H4 (cell line): ENCODE measurements at regions not wholly inside any gene's neighbourhood (a gene's known extent, or its start where the extent isn't known, plus 50 kb on each side); places are given as distances from the start of the nearest gene placed in this dataset.

Experiments used
- DNase-seq: peaks from one replicate; pipeline ENCODE4 v3.0.0-alpha.2; 2015; ENCODE audit warnings: low spot score

GRCh38 chr13:104769545-104769944, 1703.3 kb upstream of the SLC10A2 start:
- no peak for DNase-seq

- DNase-seq = no peak
Observed at GRCh38 chr13:104766319-104766718, 1700.1 kb upstream of the SLC10A2 start.

DNA sequence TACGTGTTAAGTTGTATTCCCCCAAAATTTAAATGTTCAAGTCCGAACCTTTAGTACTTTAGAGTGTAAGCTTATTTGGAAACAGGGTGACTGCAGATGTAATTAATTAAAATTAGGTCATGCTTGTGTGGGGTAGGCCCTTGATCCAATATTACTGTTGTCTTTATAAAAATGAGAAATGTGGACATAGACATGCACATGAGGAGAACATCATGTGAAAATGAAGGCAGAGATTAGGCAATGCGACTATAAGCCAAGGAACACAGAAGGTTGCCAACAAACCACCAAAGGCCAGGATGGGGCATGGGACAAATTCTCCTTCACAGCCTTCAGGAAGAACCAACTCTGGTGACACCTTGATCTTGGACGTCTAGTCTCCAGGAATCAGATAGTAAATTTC, 1698.4 kb upstream of the SLC10A2 start:
- DNase-seq = no peak

GRCh38 chr13:104759069-104759468, 1692.9 kb upstream of the SLC10A2 start:
- DNase-seq = no peak

DNA sequence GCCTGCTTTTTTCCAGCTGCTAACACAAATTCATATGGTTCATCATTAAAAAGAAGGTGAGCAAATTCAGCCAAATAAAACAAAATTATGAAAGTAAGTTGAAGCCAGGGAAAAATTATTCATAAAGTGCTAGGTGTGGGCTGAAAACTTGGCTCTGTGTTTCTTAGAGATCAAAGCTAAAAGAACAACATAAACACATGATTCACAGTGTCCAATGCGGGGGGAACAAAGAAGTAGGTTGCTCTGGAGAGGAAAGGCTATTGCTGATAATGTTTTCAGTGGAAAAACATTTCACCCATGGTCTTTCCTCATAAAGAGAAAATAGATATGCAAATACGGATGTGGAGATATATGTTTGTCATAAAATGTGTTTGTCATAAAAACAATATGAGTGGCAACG, 1691.5 kb upstream of the SLC10A2 start:
- DNase-seq = no peak

- DNase-seq = no peak
Observed at GRCh38 chr13:104750377-104750776, 1684.2 kb upstream of the SLC10A2 start.

- no peak for DNase-seq
Observed at GRCh38 chr13:104740641-104741222, 1674.5 kb upstream of the SLC10A2 start.

DNA sequence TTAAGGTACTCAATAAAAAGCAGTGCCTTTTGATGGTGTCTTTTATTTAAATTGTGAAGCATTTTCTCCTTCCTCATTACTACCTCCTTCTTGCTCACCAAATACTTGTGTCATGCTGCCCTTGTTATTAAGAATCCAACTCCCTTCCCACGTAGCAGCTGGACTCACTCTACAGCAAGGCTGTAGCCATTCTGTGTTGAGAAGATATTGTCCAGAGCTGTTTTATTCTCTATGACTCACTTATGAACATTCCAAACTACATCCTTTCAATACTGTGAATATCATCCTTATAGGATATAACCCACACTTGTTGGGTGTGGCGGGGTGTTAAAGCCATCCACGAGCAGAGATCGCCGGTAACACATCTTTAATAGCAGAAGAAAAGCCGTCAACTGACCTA, 1671.5 kb upstream of the SLC10A2 start:
- DNase-seq = no peak

GRCh38 chr13:104733427-104733826, 1667.2 kb upstream of the SLC10A2 start:
- DNase-seq = no peak

DNA sequence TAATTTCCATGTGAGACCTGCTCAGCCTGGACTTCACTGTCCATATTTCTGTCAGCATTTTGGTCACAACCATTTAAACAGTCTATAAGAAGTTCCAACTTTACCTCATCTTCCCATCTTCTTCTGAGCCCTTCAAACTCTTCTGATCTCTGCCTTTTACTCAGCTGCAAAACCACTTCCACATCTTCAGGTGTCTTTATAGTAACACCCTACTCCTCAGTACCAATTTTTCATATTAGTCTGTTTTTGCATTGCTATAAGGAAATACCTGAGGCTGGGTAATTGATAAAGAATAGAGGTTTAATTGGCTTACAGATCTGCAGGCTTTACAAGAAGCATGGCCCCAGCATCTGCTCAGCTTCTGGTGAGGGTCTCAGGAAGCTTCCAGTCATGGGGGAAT, 1648.9 kb upstream of the SLC10A2 start:
- DNase-seq = no peak

DNA sequence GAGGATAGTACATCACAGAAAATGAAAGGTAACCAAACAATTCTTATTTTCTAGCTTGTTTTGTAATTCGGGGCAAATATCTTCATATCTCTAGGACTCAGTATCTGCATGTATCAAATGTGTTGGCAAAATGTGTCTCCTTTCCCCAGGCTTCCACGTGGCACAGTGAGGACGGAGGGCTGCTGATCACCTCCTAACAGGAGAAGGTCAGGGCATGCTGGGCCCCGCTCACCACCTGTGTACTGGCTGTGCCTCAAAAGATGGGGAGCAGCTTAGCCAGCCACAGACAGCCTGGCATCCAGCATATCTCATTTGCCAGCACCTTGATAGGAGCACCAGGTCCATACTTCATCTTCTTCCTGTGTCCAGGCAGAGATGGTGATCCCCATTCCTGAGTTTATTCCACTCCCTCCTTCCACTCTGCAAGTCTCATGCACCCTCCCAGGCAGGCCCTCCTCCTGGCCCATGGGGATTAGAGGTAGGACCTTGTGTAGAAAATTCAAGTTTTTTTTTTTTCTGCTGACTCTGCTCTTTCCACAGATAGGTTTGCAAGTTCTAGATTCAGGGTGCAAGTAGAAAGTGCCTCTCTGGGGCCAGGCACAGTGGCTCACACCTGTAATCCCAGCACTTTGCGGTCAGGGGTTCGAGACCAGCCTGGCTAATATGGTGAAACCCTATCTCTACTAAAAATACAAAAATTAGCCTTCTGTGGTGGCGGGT, 1639.0 kb upstream of the SLC10A2 start:
- no peak for DNase-seq

DNA sequence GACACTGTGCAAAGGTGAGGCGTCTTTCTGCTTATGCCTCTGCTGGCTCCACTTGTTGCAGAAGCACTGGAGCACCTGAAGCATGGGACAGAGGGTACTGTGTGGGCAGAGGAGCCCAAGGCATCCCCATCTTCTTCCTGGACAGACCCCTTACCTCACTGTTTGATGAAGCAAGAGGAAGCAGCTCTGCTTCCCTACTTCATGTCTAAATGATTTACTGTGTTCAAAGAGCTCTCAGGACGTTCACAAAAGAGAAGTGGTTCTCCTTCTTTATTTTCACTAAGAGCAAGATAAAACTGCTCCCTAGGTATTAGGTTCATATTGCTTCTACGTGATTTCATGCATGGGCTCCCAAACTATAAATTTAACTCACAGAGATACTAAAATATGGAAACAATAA, 1635.4 kb upstream of the SLC10A2 start:
- no peak for DNase-seq

- DNase-seq = no peak
Observed at GRCh38 chr13:104694397-104694796, 1628.2 kb upstream of the SLC10A2 start.

DNA sequence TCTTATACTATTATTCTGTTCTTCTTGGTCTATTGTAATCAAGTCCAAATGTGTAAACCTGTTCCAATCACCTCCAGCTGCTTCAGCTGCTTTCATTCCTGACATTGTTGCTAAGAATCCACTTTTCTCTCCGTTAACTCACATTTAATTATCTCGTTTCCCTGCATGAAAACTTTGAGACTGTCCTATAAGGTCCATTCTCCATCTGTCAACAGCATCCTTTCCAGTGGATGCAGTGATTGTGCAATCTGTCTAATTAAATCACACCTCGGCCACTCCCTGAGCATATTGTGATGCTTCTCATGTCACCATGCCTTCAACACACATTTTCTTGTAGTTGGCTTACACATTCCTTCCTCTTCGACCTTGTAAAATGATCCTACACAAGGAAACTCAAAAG, 1626.9 kb upstream of the SLC10A2 start:
- no peak for DNase-seq

DNA sequence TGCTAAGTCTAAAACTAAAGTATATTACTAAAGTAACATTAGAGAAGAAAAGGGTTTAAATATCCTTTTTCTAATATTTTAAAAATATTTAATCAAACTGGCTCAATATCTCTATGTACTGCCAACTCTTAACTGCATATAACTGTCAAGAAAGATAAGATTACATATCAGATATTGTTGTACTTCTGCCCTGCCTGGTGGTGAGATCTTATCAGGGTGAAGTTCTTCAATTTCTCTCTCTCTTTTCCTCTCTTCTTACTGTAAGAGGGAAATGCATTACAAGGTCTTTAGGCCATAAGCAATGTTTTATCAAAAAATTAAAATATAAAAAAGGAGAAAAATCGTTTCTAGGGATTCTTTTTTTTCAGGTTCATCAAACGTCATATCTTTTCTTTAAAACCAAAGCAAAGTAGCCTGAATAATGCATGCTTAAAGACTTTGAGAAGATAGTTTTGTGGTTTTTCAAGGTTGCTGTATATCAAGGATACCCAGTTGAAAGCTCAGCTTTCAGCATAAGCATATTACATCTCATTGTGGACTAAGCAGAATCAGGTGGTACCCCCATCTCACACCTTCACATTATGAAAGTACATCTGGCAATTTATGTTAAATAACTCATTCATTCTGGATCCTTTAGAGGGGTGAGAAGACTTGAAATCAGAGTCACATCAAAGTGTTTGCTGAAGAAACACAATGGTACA, 1625.7 kb upstream of the SLC10A2 start:
- DNase-seq = no peak

- DNase-seq = no peak
Observed at GRCh38 chr13:104686484-104686883, 1620.3 kb upstream of the SLC10A2 start.

- no peak for DNase-seq
Observed at GRCh38 chr13:104683789-104684188, 1617.6 kb upstream of the SLC10A2 start.

DNA sequence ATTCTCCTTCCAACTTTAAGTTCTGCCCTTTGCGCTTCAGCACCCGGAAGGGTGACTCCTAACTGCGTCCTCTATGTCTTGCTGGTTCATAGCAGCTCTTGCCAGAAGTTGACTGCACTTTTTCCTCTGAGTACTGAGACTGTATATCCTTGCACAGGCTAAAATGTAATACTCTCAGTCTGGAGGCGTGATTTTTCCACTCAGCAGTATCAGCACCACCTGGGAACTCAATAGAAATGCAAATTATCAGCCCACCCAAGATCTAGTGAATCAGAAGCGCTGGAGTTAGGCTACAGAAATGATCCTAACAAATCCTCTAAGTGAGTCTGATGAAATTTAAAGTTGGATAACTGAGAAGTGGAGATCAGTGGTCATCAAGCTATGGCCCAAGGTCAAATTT, 1611.9 kb upstream of the SLC10A2 start:
- no peak for DNase-seq

- no peak for DNase-seq
Observed at GRCh38 chr13:104671901-104672300, 1605.7 kb upstream of the SLC10A2 start.

DNA sequence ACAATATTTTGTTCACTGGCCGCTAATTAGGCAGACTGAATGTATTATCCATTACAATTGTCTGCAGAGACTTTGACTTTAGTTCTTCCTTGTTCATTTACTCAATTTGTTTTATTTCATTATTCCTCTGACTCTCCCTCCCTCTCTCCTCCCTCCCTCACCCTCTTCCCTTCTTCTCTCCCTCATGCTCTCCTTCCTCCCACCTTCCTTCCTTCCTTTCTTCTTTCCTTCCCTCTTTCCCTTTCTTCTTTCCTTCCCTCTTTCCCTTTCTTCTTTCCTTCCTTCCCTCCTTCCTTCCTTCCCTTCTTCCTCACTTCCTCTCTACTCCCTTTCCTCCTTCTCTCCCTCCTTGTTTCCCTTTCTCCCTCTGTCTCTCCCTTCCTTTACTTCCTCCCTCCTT, 1591.0 kb upstream of the SLC10A2 start:
- no peak for DNase-seq

DNA sequence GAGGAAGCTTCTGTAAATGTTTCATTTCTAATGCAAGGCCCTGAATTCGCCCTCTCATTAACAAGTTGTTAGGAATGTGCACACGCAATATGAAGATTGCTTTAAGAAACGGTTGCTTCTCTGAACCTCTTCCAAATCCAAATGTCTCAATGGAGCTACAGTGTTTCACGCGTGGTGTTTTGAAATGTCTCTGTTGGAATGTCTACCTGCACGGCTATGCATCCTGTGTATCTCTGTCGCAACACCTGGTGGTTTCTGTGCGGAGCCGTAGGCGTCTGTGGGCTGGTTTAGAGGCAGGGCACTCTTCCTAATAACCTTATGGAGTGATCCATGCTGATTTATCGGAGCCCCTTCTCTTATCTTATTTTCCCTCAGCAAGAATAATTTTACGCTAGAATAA, 1584.2 kb upstream of the SLC10A2 start:
- no peak for DNase-seq

GRCh38 chr13:104648291-104648690, 1582.1 kb upstream of the SLC10A2 start:
- no peak for DNase-seq

- no peak for DNase-seq
Observed at GRCh38 chr13:104645786-104646185, 1579.6 kb upstream of the SLC10A2 start.
